ENCODE measurements at regions not wholly inside any gene's neighbourhood (a gene's known extent, or its start where the extent isn't known, plus 50 kb on each side); places are given as distances from the start of the nearest gene placed in this dataset.

DNA sequence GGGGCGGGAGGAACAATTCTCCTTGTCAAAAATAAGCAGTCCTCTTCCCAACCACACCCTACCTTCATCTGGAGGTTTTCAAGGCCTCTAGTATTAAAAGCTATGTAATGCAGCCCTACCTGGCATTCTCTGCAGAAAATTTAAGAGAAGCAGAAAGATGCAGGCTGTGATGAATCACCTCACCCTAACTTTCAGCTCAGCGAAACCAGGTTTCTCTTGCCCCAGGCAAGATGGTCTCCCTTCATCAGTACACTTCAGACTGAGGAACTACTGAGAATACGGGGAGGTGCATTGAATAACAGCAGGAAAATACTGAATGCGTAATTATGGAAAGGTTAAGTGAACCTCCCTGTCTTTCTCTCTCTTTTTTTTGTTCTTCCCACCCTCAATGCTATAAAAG, 437.6 kb upstream of the KLF12 start:
- TF ChIP-seq, protein P1, sequence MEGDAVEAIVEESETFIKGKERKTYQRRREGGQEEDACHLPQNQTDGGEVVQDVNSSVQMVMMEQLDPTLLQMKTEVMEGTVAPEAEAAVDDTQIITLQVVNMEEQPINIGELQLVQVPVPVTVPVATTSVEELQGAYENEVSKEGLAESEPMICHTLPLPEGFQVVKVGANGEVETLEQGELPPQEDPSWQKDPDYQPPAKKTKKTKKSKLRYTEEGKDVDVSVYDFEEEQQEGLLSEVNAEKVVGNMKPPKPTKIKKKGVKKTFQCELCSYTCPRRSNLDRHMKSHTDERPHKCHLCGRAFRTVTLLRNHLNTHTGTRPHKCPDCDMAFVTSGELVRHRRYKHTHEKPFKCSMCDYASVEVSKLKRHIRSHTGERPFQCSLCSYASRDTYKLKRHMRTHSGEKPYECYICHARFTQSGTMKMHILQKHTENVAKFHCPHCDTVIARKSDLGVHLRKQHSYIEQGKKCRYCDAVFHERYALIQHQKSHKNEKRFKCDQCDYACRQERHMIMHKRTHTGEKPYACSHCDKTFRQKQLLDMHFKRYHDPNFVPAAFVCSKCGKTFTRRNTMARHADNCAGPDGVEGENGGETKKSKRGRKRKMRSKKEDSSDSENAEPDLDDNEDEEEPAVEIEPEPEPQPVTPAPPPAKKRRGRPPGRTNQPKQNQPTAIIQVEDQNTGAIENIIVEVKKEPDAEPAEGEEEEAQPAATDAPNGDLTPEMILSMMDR (optimal IDR thresholded peaks at IDR 0.05 in 1 of 3, IDR thresholded peaks at IDR 0.05 in 1 of 3, conservative IDR thresholded peaks at IDR 0.05 in 1 of 3; ENCODE audit: extremely low read depth in 1 of 3, insufficient read depth in 2 of 3, low read length in 3 of 3), result no peak
- TF ChIP-seq EZH2 (IDR thresholded peaks at IDR 0.05; ENCODE audit: low read length), result no peak
